Trophoblast cell (in vitro differentiated cells and primary cell): ENCODE measurements at regions not wholly inside any gene's neighbourhood (a gene's known extent, or its start where the extent isn't known, plus 50 kb on each side); places are given as distances from the start of the nearest gene placed in this dataset.

Source experiments
- DNase-seq, 2 donors: peaks; one replicate each; pipeline ENCODE4 v3.0.0-alpha.2; 2016
- H2AFZ ChIP-seq: 2 replicates; pipeline ENCODE4 v1.6.1; 2013; ENCODE audit warnings: low read length, moderate library complexity, mild to moderate bottlenecking; ENCODE audit not compliant: insufficient read depth, poor library complexity
- H2AK5ac ChIP-seq: 2 replicates; pipeline ENCODE4 v1.6.1; 2013; ENCODE audit warnings: mild to moderate bottlenecking, low read length
- H2BK120ac ChIP-seq: 2 replicates; pipeline ENCODE4 v1.6.1; 2013; ENCODE audit warnings: low read length, mild to moderate bottlenecking, moderate library complexity; ENCODE audit not compliant: insufficient read depth, poor library complexity
- H2BK12ac ChIP-seq: 2 replicates; pipeline ENCODE4 v1.6.1; 2013; ENCODE audit warnings: mild to moderate bottlenecking, low read length, moderate library complexity
- H2BK5ac ChIP-seq: 2 replicates; pipeline ENCODE4 v1.6.1; 2013; ENCODE audit warnings: low read length, low read depth, moderate library complexity, mild to moderate bottlenecking; ENCODE audit not compliant: poor library complexity
- H3K14ac ChIP-seq: 2 replicates; pipeline ENCODE4 v1.6.1; 2013; ENCODE audit warnings: mild to moderate bottlenecking, low read length
- H3K18ac ChIP-seq: 2 replicates; pipeline ENCODE4 v1.6.1; 2013; ENCODE audit warnings: mild to moderate bottlenecking, low read length
- H3K23ac ChIP-seq: 2 replicates; pipeline ENCODE4 v1.6.1; 2013; ENCODE audit warnings: low read length
- H3K27ac ChIP-seq: 2 replicates; pipeline ENCODE4 v1.5.1; 2013; ENCODE audit warnings: low read depth, mild to moderate bottlenecking, inconsistent platforms, low read length, moderate library complexity
- H3K27me3 ChIP-seq: 2 replicates; pipeline ENCODE4 v1.6.1; 2013; ENCODE audit warnings: inconsistent platforms, mild to moderate bottlenecking, low read length, moderate library complexity; ENCODE audit not compliant: insufficient read depth
- H3K36me3 ChIP-seq, 2 experiments: 1 replicate in 1 of 2; 2 replicates in 1 of 2; pipeline ENCODE4 v1.6.1; 2013; ENCODE audit warnings: low read length in 2 of 2, mild to moderate bottlenecking in 2 of 2, moderate library complexity in 1 of 2; ENCODE audit not compliant: insufficient read depth in 2 of 2, control insufficient read depth in 1 of 2
- H3K4ac ChIP-seq: 2 replicates; pipeline ENCODE4 v1.6.1; 2013; ENCODE audit warnings: low read depth, mild to moderate bottlenecking, low read length, moderate library complexity
- H3K4me1 ChIP-seq, 2 experiments: 1 replicate in 1 of 2; 2 replicates in 1 of 2; pipeline ENCODE4 v1.6.1; 2013; ENCODE audit warnings: low read length in 2 of 2, mild to moderate bottlenecking in 2 of 2, moderate library complexity in 1 of 2; ENCODE audit not compliant: insufficient read depth in 2 of 2, control insufficient read depth in 1 of 2
- H3K4me2 ChIP-seq: 2 replicates; pipeline ENCODE4 v1.6.1; 2013; ENCODE audit warnings: inconsistent platforms, mild to moderate bottlenecking, low read length, moderate library complexity
- H3K4me3 ChIP-seq: 2 replicates; pipeline ENCODE4 v1.5.1; 2013; ENCODE audit warnings: mild to moderate bottlenecking, low read depth, low read length, inconsistent platforms
- H3K79me1 ChIP-seq: one replicate; pipeline ENCODE4 v1.6.1; 2013; ENCODE audit warnings: low read length
- H3K79me2 ChIP-seq: 2 replicates; pipeline ENCODE4 v1.6.1; 2013; ENCODE audit warnings: low read length, mild to moderate bottlenecking; ENCODE audit not compliant: control insufficient read depth, insufficient read depth, poor library complexity
- H3K9ac ChIP-seq: 2 replicates; pipeline ENCODE4 v1.6.1; 2013; ENCODE audit warnings: mild to moderate bottlenecking, low read length
- H3K9me3 ChIP-seq: 2 replicates; pipeline ENCODE4 v1.6.1; 2013; ENCODE audit warnings: low read depth, mild to moderate bottlenecking, control low read depth, inconsistent platforms, low read length; ENCODE audit not compliant: insufficient read depth
- H4K12ac ChIP-seq: 2 replicates; pipeline ENCODE4 v1.6.1; 2013; ENCODE audit warnings: low read depth, mild to moderate bottlenecking, low read length, moderate library complexity
- H4K8ac ChIP-seq: 2 replicates; pipeline ENCODE4 v1.6.1; 2013; ENCODE audit warnings: low read depth, mild to moderate bottlenecking, low read length, moderate library complexity
- H4K91ac ChIP-seq: one replicate; pipeline ENCODE4 v1.6.1; 2013; ENCODE audit warnings: low read depth, mild to moderate bottlenecking, low read length, moderate library complexity
- WGBS: extraction: QIAGEN DNeasy Blood & Tissue Kit; methylation state at CpG from one replicate; pipeline ENCODE4 v1.1.7; 2013; ENCODE audit warnings: missing lambda C conversion rate; ENCODE audit not compliant: insufficient read length, insufficient coverage; ENCODE audit errors: extremely low coverage; 5-methylcytosine and 5-hydroxymethylcytosine counted together

- Histone ChIP-seq H2BK120ac (no peak overlapping the region), H3K9me3 (no peaks in the 10 kb centered on the region), H3K27me3 (no peaks in the 10 kb centered on the region), H3K18ac (no peak overlapping the region), H3K79me2 (no peaks in the 10 kb centered on the region), H2AK5ac (no peak overlapping the region), H4K91ac (no peak overlapping the region), H4K8ac (no peak overlapping the region), H3K4ac (no peak overlapping the region), H3K4me2 (no peak overlapping the region), H3K27ac (no peak overlapping the region), H3K36me3 (no peaks in the 10 kb centered on the region), H4K12ac (no peak overlapping the region), H2BK12ac (no peak overlapping the region), H3K4me3 (no peak overlapping the region), H2BK5ac (no peak overlapping the region), H3K79me1 (no peaks in the 10 kb centered on the region), H3K14ac (no peak overlapping the region), H3K9ac (no peak overlapping the region), H3K4me1 (peaks cover 0 to 3% of the 10 kb centered on the region in 2 experiments), H3K23ac (no peak overlapping the region), H2AFZ (no peak overlapping the region)
- DNase-seq = no peak
Measured at GRCh38 chr15:77854980-77855379, 222.3 kb upstream of the LINGO1 start.

- H4K91ac ChIP-seq = no peak overlapping the region
- H2BK120ac ChIP-seq = no peak overlapping the region
- no peak overlapping the region for H3K4ac ChIP-seq
- no peak overlapping the region for H3K23ac ChIP-seq
- no peak overlapping the region for H3K9ac ChIP-seq
- no peaks in the 10 kb centered on the region for H3K27me3 ChIP-seq
- H2BK12ac ChIP-seq = no peak overlapping the region
- DNase-seq = no peak
- H3K36me3 ChIP-seq = no peaks in the 10 kb centered on the region
- no CpG with 5 or more reads among the region's 6 CpGs for WGBS
- peaks cover 0 to 3% of the 10 kb centered on the region in 2 experiments for H3K4me1 ChIP-seq
- no peak overlapping the region for H3K4me3 ChIP-seq
- no peak overlapping the region for H2BK5ac ChIP-seq
- H3K4me2 ChIP-seq = no peak overlapping the region
- H2AFZ ChIP-seq = no peak overlapping the region
- H3K79me2 ChIP-seq = no peaks in the 10 kb centered on the region
- H3K14ac ChIP-seq = no peak overlapping the region
- no peak overlapping the region for H4K12ac ChIP-seq
- no peak overlapping the region for H2AK5ac ChIP-seq
- no peaks in the 10 kb centered on the region for H3K9me3 ChIP-seq
- no peak overlapping the region for H3K27ac ChIP-seq
- H3K18ac ChIP-seq = no peak overlapping the region
- H4K8ac ChIP-seq = no peak overlapping the region
- H3K79me1 ChIP-seq = no peaks in the 10 kb centered on the region
Measured at GRCh38 chr15:77853910-77854309, 221.2 kb upstream of the LINGO1 start.

- Histone ChIP-seq H3K9me3 (no peaks in the 10 kb centered on the region), H3K4me3 (no peak overlapping the region), H3K27me3 (no peaks in the 10 kb centered on the region), H2AFZ (no peak overlapping the region), H4K8ac (no peak overlapping the region), H4K91ac (no peak overlapping the region), H3K9ac (no peak overlapping the region), H2BK120ac (no peak overlapping the region), H3K14ac (no peak overlapping the region), H4K12ac (no peak overlapping the region), H2BK5ac (no peak overlapping the region), H3K27ac (no peak overlapping the region), H3K23ac (no peak overlapping the region), H3K18ac (no peak overlapping the region), H3K79me2 (no peaks in the 10 kb centered on the region), H2AK5ac (no peak overlapping the region), H3K4me2 (no peak overlapping the region), H3K79me1 (no peaks in the 10 kb centered on the region), H2BK12ac (no peak overlapping the region), H3K4ac (no peak overlapping the region), H3K36me3 (no peaks in the 10 kb centered on the region), H3K4me1 (peaks cover 0 to 3% of the 10 kb centered on the region in 2 experiments)
- no CpG with 5 or more reads among the region's 7 CpGs for WGBS
- DNase-seq = no peak
Measured at GRCh38 chr15:77853008-77853328, 220.3 kb upstream of the LINGO1 start.

- H3K4me3 ChIP-seq = no peak overlapping the region
- DNase-seq = no peak
- H3K27ac ChIP-seq = no peak overlapping the region
- H3K36me3 ChIP-seq = no peaks in the 10 kb centered on the region
- no peak overlapping the region for H4K8ac ChIP-seq
- H2BK5ac ChIP-seq = no peak overlapping the region
- WGBS = no CpG with 5 or more reads among the region's 23 CpGs
- H2AFZ ChIP-seq = no peak overlapping the region
- no peak overlapping the region for H3K4ac ChIP-seq
- H3K4me1 ChIP-seq = peaks cover 0 to 3% of the 10 kb centered on the region in 2 experiments
- H4K12ac ChIP-seq = no peak overlapping the region
- no peak overlapping the region for H2BK120ac ChIP-seq
- no peaks in the 10 kb centered on the region for H3K79me1 ChIP-seq
- no peak overlapping the region for H3K23ac ChIP-seq
- H3K27me3 ChIP-seq = no peaks in the 10 kb centered on the region
- H3K14ac ChIP-seq = no peak overlapping the region
- no peaks in the 10 kb centered on the region for H3K9me3 ChIP-seq
- no peak overlapping the region for H4K91ac ChIP-seq
- no peak overlapping the region for H3K9ac ChIP-seq
- no peak overlapping the region for H3K4me2 ChIP-seq
- H2BK12ac ChIP-seq = no peak overlapping the region
- H2AK5ac ChIP-seq = no peak overlapping the region
- H3K18ac ChIP-seq = no peak overlapping the region
- H3K79me2 ChIP-seq = no peaks in the 10 kb centered on the region
Measured at GRCh38 chr15:77852241-77853007, 219.7 kb upstream of the LINGO1 start.
